Ishikawa (cell line): ENCODE measurements at regions not wholly inside any gene's neighbourhood (a gene's known extent, or its start where the extent isn't known, plus 50 kb on each side); places are given as distances from the start of the nearest gene placed in this dataset.

Experiments
- CEBPB ChIP-seq: IDR thresholded peaks from 2 replicates; pipeline ENCODE4 v1.6.1; 2012
- CREB1 ChIP-seq: IDR thresholded peaks from 2 replicates; pipeline ENCODE4 v1.6.1; 2012; ENCODE audit warnings: low read depth
- EGR1 ChIP-seq: IDR thresholded peaks from 2 replicates; pipeline ENCODE4 v1.6.1; 2012
- EP300 ChIP-seq: IDR thresholded peaks from 2 replicates; pipeline ENCODE4 v1.6.1; 2012; ENCODE audit warnings: borderline replicate concordance
- FOXM1 ChIP-seq: IDR thresholded peaks from 2 replicates; pipeline ENCODE4 v1.6.1; 2012; ENCODE audit warnings: low read depth, borderline replicate concordance
- NFIC ChIP-seq: IDR thresholded peaks from 2 replicates; pipeline ENCODE4 v1.6.1; 2012
- RAD21 ChIP-seq: IDR thresholded peaks from 2 replicates; pipeline ENCODE4 v1.6.1; 2012; ENCODE audit warnings: low read depth
- TAF1 ChIP-seq: IDR thresholded peaks from 2 replicates; pipeline ENCODE4 v1.6.1; 2012; ENCODE audit warnings: low read depth, mild to moderate bottlenecking
- TCF12 ChIP-seq: IDR thresholded peaks from 2 replicates; pipeline ENCODE4 v1.6.1; 2012; ENCODE audit warnings: low read depth
- TEAD4 ChIP-seq: IDR thresholded peaks from 2 replicates; pipeline ENCODE4 v1.6.1; 2012
- YY1 ChIP-seq: IDR thresholded peaks from 2 replicates; pipeline ENCODE4 v1.6.1; 2012; ENCODE audit warnings: low read depth
- ZBTB7A ChIP-seq: IDR thresholded peaks from 2 replicates; pipeline ENCODE4 v1.6.1; 2012; ENCODE audit warnings: low read depth
- TF ChIP-seq, protein P1 (sequence below): IDR thresholded peaks from 2 replicates; pipeline ENCODE4 v1.6.1; 2012; ENCODE audit warnings: low read depth, mild to moderate bottlenecking
- TF ChIP-seq, protein P2 (sequence below): IDR thresholded peaks from 2 replicates; pipeline ENCODE4 v1.6.1; 2012
- TF ChIP-seq, protein P3 (sequence below): IDR thresholded peaks from 2 replicates; pipeline ENCODE4 v1.6.1; 2012

DNA sequence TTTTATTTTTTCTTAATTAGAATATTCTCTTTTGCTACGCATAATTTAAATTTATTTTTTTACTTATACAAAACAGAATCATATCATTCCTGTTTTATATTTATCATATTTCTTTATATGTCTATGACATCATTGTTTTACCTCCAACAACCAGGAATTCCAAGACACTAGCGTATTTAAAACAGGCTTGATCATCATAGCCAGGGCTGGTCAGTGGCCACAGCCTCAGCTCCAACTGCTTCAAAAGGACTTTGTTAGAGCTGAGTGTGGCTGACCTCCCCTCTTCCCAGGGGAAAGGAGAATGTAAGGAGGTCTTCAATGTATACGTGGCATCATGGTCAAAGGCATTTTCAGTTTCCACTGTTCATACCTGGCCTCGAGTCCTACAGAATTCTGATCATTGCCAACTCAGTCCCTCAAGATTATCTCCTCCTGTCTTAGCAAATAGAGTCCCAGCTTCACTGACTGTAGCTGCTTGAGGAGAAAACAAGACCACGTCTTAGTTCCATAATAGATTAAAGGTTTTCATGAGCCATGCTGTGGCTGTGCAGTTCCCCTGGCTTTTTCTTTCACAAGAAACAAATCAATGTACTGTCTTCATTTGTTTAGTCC lies 444.0 kb downstream of the PTPRC start:
- TF ChIP-seq RAD21: no peak
- TF ChIP-seq, protein P1, sequence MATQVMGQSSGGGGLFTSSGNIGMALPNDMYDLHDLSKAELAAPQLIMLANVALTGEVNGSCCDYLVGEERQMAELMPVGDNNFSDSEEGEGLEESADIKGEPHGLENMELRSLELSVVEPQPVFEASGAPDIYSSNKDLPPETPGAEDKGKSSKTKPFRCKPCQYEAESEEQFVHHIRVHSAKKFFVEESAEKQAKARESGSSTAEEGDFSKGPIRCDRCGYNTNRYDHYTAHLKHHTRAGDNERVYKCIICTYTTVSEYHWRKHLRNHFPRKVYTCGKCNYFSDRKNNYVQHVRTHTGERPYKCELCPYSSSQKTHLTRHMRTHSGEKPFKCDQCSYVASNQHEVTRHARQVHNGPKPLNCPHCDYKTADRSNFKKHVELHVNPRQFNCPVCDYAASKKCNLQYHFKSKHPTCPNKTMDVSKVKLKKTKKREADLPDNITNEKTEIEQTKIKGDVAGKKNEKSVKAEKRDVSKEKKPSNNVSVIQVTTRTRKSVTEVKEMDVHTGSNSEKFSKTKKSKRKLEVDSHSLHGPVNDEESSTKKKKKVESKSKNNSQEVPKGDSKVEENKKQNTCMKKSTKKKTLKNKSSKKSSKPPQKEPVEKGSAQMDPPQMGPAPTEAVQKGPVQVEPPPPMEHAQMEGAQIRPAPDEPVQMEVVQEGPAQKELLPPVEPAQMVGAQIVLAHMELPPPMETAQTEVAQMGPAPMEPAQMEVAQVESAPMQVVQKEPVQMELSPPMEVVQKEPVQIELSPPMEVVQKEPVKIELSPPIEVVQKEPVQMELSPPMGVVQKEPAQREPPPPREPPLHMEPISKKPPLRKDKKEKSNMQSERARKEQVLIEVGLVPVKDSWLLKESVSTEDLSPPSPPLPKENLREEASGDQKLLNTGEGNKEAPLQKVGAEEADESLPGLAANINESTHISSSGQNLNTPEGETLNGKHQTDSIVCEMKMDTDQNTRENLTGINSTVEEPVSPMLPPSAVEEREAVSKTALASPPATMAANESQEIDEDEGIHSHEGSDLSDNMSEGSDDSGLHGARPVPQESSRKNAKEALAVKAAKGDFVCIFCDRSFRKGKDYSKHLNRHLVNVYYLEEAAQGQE: no peak
- no peak for TF ChIP-seq CREB1
- no peak for TF ChIP-seq CEBPB
- no peak for TF ChIP-seq TCF12

DNA sequence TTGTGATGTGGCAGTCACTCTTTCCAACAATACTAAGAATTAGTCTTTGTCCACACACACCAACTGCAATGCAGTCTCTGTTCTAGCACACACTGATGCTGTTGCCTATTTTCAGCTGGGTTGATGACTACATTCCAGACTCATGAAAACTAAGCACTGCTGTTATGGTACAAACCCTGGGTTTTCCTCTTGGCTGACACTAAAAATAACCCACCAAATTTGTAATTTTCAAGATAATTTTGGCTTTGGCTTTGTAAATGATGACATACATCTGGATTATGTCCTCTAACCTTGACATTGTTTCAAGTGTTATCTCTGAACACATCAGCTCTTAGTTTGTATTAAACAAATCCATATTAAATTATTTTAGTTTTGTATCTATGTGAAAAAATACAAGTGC lies 444.8 kb downstream of the PTPRC start:
- TF ChIP-seq, protein P2, sequence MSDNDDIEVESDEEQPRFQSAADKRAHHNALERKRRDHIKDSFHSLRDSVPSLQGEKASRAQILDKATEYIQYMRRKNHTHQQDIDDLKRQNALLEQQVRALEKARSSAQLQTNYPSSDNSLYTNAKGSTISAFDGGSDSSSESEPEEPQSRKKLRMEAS: no peak
- TF ChIP-seq CEBPB: no peak
- no peak for TF ChIP-seq TAF1
- TF ChIP-seq TCF12: no peak
- TF ChIP-seq NFIC: no peak
- TF ChIP-seq EGR1: no peak
- no peak for TF ChIP-seq TEAD4
- no peak for TF ChIP-seq YY1
- no peak for TF ChIP-seq CREB1
- TF ChIP-seq, protein P1: no peak
- TF ChIP-seq FOXM1: no peak
- no peak for TF ChIP-seq RAD21
- TF ChIP-seq EP300: no peak
- TF ChIP-seq, protein P3, sequence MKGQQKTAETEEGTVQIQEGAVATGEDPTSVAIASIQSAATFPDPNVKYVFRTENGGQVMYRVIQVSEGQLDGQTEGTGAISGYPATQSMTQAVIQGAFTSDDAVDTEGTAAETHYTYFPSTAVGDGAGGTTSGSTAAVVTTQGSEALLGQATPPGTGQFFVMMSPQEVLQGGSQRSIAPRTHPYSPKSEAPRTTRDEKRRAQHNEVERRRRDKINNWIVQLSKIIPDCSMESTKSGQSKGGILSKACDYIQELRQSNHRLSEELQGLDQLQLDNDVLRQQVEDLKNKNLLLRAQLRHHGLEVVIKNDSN: no peak
- TF ChIP-seq ZBTB7A: no peak

DNA sequence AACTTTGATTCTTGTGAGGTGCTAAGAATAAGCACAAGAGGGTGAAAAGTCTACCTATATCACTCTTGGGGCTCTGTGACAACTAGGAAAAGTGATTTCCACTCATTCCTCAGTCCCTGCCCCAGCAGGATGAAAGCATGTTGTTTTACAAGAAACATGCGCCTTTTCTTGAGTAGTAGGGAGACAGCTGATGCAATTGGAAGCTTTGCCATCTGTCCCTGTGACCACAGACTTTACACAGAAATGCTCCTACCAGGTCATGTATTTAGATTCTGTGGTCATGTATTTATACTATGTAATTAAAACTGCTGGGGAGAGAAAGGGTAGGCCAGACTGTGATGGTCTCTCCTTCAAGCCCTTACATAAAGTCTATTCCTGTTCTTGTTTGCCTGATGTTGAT lies 445.5 kb downstream of the PTPRC start:
- TF ChIP-seq YY1 (no peak), TEAD4 (no peak), CREB1 (no peak), EGR1 (no peak), CEBPB (no peak), TCF12 (no peak), ZBTB7A (no peak), NFIC (no peak), FOXM1 (no peak)
- TF ChIP-seq, protein P3: no peak

DNA sequence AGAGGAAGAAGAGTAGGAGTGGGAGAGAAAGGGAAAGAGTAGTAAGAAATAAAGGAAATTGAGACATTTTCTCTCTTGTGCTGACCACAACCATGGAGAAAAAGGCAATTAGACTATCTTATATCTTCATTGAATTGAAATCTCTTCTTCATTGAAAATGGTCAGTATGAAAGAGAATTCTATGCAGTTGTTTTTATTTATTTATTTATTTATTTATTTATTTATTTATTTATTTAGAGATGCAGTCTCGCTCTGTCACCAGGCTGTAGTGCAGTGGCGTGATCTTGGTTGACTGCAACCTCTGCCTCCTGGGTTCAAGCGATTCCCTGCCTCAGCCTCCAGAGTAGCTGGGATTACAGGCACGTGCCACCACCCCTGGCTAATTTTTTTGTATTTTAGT lies 447.1 kb downstream of the PTPRC start:
- TF ChIP-seq, protein P3: no peak
- TF ChIP-seq FOXM1: no peak
- TF ChIP-seq ZBTB7A: no peak
- no peak for TF ChIP-seq EGR1
- TF ChIP-seq RAD21: no peak
- no peak for TF ChIP-seq TEAD4
- no peak for TF ChIP-seq YY1
- TF ChIP-seq, protein P2: no peak
- no peak for TF ChIP-seq EP300
- TF ChIP-seq NFIC: no peak
- no peak for TF ChIP-seq TCF12
- TF ChIP-seq, protein P1: no peak

DNA sequence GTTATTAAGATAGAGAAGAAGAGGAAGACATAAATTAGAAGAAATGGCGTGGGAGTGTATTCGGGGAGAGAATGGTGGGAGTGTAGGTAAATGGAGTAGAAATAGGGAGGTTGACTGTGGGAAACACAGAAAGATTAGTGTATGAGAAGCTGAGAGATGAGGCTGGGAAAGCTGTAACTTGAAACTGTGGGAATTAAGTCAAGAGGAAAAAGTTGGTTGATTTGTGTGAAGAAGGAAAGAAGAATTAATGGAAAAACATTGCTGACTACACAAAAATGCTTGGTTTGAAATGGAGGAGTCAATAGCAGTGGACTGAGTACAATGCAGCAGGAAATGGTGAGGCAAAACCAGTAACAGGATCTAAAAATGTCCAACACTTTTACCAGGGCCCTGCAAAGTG lies 448.3 kb downstream of the PTPRC start:
- TF ChIP-seq TEAD4 (no peak), NFIC (no peak), TCF12 (no peak), RAD21 (no peak)
- TF ChIP-seq, protein P1: no peak
